ENCODE measurements at regions not wholly inside any gene's neighbourhood (a gene's known extent, or its start where the extent isn't known, plus 50 kb on each side); places are given as distances from the start of the nearest gene placed in this dataset.
"Not testable (repeated sequence)": the region's sequence is repeated elsewhere in the genome, so short reads cannot be mapped to it uniquely, and the experiment has no call there.

DNA sequence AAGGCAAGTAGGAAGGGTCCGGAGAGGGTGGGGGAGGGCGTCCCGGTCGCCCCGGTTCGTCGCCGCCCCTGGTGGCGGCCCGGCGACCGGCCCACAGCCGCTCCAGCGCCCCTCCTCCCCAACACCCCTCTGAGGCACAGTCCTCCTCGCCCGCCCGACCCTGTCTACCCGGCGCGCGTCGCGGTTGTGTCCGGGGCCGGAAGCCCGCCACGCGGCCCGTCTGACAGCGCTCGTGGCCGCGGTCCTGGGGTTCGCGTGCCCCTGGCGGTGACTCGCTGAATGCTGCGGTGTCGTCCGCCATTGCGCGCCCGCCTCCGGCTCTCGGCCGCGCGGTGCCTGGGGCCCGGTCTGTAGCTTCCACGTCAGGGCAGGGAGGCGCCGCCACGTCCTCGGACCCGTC is 335.3 kb upstream of the DEFB115 start:
- H3K27ac Mint-ChIP-seq, result no peak overlapping the region
- no peak for DNase-seq
- peaks cover 41% of the 10 kb centered on the region for H3K9me3 Mint-ChIP-seq
- no peaks in the 10 kb centered on the region for H3K4me1 Mint-ChIP-seq (ENCODE audit: low read depth)
- TF ChIP-seq, protein P1, sequence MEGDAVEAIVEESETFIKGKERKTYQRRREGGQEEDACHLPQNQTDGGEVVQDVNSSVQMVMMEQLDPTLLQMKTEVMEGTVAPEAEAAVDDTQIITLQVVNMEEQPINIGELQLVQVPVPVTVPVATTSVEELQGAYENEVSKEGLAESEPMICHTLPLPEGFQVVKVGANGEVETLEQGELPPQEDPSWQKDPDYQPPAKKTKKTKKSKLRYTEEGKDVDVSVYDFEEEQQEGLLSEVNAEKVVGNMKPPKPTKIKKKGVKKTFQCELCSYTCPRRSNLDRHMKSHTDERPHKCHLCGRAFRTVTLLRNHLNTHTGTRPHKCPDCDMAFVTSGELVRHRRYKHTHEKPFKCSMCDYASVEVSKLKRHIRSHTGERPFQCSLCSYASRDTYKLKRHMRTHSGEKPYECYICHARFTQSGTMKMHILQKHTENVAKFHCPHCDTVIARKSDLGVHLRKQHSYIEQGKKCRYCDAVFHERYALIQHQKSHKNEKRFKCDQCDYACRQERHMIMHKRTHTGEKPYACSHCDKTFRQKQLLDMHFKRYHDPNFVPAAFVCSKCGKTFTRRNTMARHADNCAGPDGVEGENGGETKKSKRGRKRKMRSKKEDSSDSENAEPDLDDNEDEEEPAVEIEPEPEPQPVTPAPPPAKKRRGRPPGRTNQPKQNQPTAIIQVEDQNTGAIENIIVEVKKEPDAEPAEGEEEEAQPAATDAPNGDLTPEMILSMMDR (IDR thresholded peaks at IDR 0.05), result no peak
- H3K4me3 Mint-ChIP-seq, result no peak overlapping the region
- H3K27me3 Mint-ChIP-seq (ENCODE audit: insufficient read depth), result no peaks in the 10 kb centered on the region
- peaks cover 19% of the 10 kb centered on the region; the same call in 1 of the 2 replicates for H3K36me3 Mint-ChIP-seq (ENCODE audit: low read depth)

DNA sequence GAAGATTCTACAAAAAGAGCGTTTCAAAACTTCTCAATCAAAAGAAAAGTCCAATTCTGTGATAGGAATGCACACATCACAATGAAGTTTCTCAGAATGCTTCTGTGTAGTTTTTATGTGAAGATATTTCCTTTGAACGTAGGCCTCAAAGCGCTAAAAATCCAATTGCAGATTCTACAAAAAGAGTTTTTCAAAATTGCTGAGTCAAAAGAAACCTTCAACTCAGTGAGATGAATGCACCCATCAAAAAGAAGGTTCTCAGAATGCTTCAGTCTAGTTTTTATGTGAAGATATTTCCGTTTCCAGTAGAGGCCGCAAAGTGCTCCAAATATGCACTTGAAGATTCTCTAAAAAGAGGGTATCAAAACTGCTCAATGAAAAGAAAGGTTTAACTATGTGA is 319.7 kb upstream of the DEFB115 start:
- Mint-ChIP-seq H3K36me3 (ENCODE audit: low read depth) (peaks cover 4% of the 10 kb centered on the region; the same call in 1 of the 2 replicates), H3K27ac (no peak overlapping the region), H3K27me3 (ENCODE audit: insufficient read depth) (no peaks in the 10 kb centered on the region), H3K4me1 (ENCODE audit: low read depth) (no peaks in the 10 kb centered on the region), H3K9me3 (peaks cover 17% of the 10 kb centered on the region), H3K4me3 (no peak overlapping the region)
- TF ChIP-seq, protein P1 (IDR thresholded peaks at IDR 0.05), result no peak
- no peak for DNase-seq

DNA sequence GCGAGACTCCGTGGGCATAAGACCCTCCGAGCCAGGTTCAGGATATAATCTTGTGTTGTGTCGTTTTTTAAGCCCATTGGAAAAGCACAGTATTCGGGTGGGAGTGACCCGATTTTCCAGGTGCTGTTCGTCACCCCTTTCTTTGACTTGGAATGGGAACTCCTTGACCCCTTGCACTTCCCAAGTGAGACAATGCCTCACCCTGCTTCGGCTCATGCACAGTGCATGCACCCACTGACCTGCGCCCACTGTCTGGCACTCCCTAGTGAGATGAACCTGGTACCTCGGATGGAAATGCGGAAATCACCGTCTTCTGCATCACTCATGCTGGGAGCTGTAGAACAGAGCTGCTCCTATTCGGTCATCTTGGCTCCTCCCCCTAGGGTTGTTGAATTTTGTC is 307.7 kb upstream of the DEFB115 start:
- Mint-ChIP-seq H3K9me3 (peaks cover 14% of the 10 kb centered on the region; the same call in 1 of the 2 replicates), H3K27ac (no peak overlapping the region), H3K27me3 (ENCODE audit: insufficient read depth) (peaks cover 8% of the 10 kb centered on the region; the same call in 1 of the 2 replicates), H3K36me3 (ENCODE audit: low read depth) (no peaks in the 10 kb centered on the region), H3K4me1 (ENCODE audit: low read depth) (peaks cover 7% of the 10 kb centered on the region; the same call in 1 of the 2 replicates), H3K4me3 (no peak overlapping the region)
- TF ChIP-seq, protein P1 (IDR thresholded peaks at IDR 0.05), result no peak
- DNase-seq, result no peak

DNA sequence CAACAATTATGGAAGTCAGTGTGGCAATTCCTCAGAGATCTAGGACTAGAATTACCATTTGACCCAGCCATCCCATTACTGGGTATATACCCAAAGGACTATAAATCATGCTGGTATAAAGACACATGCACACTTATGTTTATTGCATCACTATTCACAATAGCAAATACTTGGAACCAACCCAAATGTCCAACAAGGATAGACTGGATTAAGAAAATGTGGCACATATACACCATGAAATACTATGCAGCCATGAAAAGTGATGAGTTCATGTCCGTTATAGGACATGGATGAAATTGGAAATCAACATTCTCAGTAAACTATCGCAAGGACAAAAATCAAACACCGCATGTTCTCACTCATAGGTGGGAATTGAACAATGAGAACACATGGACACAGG is 306.4 kb upstream of the DEFB115 start:
- H3K9me3 Mint-ChIP-seq, result peaks cover 14% of the 10 kb centered on the region; the same call in 1 of the 2 replicates

DNA sequence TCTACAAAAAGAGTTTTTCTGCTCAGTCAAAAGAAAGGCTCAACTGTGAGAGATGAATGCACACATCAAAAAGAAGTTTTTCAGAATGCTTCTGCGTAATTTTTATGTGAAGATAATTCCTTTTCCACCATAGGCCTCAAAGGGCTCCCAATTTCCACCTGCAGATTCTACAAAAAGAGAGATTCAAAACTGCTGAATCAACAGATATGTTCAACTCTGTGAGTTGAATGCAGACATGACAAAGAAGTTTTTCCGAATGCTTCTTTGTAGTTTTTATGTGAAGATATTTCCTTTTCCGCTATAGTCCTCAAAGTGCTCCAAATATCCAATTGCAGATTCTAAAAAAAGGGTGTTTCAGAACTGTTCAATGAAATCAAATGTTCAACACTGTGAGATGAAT is 300.8 kb upstream of the DEFB115 start:
- not testable (repeated sequence) for H3K27ac Mint-ChIP-seq; H3K27me3 Mint-ChIP-seq (ENCODE audit: insufficient read depth); H3K4me3 Mint-ChIP-seq; H3K9me3 Mint-ChIP-seq; DNase-seq
- Mint-ChIP-seq H3K36me3 (ENCODE audit: low read depth) (peaks cover 14% of the 10 kb centered on the region; the same call in 1 of the 2 replicates), H3K4me1 (ENCODE audit: low read depth) (peaks cover 13% of the 10 kb centered on the region; the same call in 1 of the 2 replicates)

More for the DNA sequence above, 306.4 kb upstream of the DEFB115 start:
- H3K4me3 Mint-ChIP-seq; H3K27ac Mint-ChIP-seq; DNase-seq; H3K36me3 Mint-ChIP-seq (ENCODE audit: low read depth); H3K27me3 Mint-ChIP-seq (ENCODE audit: insufficient read depth); H3K4me1 Mint-ChIP-seq (ENCODE audit: low read depth): not testable (repeated sequence)

DNA sequence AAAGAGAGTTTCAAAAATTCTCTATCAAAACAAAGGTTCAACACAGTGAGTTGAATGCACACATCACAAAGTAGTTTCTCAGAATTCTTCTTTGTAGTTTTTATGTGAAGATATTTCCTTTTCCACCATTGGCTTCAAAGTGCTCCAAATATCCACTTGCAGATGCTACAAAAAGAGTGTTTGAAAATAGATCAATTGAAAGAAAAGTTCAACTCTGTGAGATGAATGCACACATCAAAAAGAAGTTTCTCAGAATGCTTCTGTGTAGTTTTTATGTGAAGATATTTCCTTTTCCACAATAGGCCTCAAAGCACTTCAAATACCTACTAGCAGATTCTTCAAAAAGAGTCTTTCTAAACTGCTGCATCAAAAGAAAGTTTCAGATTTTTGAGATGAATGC is 298.3 kb upstream of the DEFB115 start:
- not testable (repeated sequence) for H3K9me3 Mint-ChIP-seq; DNase-seq; H3K4me3 Mint-ChIP-seq; H3K27me3 Mint-ChIP-seq (ENCODE audit: insufficient read depth); H3K27ac Mint-ChIP-seq
- Mint-ChIP-seq H3K36me3 (ENCODE audit: low read depth) (peaks cover 14% of the 10 kb centered on the region; the same call in 1 of the 2 replicates), H3K4me1 (ENCODE audit: low read depth) (peaks cover 11% of the 10 kb centered on the region; the same call in 1 of the 2 replicates)

DNA sequence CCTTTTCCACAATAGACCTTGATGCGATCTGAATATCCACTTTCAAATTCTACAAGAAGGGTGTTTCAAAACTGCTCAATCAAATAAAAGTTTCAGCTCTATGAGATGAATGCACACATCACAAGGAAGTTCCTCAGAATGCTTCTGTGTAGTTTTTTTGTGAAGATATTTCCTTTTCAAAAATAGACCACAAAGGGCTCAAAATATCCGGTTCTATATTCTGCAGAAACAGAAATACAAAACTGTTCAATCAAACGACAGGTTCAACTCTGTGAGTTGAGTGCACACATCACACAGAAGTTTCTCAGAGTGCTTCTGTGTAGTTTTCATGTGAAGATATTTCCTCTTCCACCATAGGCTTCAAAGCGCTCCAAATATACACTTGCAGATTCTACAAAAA is 293.9 kb upstream of the DEFB115 start:
- Mint-ChIP-seq H3K27ac (no peak overlapping the region), H3K36me3 (ENCODE audit: low read depth) (peaks cover 12% of the 10 kb centered on the region; the same call in 1 of the 2 replicates), H3K9me3 (peaks cover 11% of the 10 kb centered on the region), H3K4me3 (no peak overlapping the region), H3K4me1 (ENCODE audit: low read depth) (no peaks in the 10 kb centered on the region), H3K27me3 (ENCODE audit: insufficient read depth) (no peaks in the 10 kb centered on the region; the same call in 1 of the 2 replicates)
- no peak for DNase-seq
- TF ChIP-seq, protein P1 (IDR thresholded peaks at IDR 0.05), result no peak

DNA sequence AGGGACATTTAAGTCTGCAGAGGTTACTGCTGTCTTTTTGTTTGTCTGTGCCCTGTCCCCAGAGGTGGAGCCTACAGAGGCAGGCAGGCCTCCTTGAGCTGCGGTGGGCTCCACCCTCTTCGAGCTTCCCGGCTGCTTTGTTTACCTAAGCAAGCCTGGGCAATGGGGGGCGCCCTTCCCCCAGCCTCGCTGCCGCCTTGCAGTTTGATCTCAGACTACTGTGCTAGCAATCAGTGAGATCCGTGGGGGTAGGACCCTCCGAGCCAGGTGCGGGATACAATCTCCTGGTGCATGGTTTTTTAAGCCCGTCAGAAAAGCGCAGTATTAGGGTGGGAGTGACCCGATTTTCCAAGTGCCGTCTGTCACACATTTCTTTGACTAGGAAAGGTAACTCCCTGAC is 281.6 kb upstream of the DEFB115 start:
- H3K9me3 Mint-ChIP-seq, result peaks cover 15% of the 10 kb centered on the region
- not testable (repeated sequence) for DNase-seq; H3K4me3 Mint-ChIP-seq; H3K27ac Mint-ChIP-seq; H3K27me3 Mint-ChIP-seq (ENCODE audit: insufficient read depth); H3K4me1 Mint-ChIP-seq (ENCODE audit: low read depth)
- peaks cover 30% of the 10 kb centered on the region for H3K36me3 Mint-ChIP-seq (ENCODE audit: low read depth)

Measured in HFFc6 (cell line).